Cardiac muscle cell (in vitro differentiated cells and primary cell): ENCODE measurements at regions not wholly inside any gene's neighbourhood (a gene's known extent, or its start where the extent isn't known, plus 50 kb on each side); places are given as distances from the start of the nearest gene placed in this dataset.

Experiments used
- DNase-seq, 2 donors: peaks; one replicate each; pipeline versions ENCODE4 v3.0.0 to v3.0.0-alpha.2; 2010 to 2017; ENCODE audit warnings: low read depth in 1 of 2, low spot score in 1 of 2
- H3K27ac ChIP-seq: fragments of 200-600 bp; sonication (generic); 2 replicates; pipeline ENCODE4 v1.5.1; 2016
- H3K27me3 ChIP-seq: fragments of 200-600 bp; sonication (generic); 2 replicates; pipeline ENCODE4 v1.6.0; 2016; ENCODE audit warnings: control low read depth
- H3K36me3 ChIP-seq: fragments of 200-600 bp; sonication (generic); 2 replicates; pipeline ENCODE4 v1.5.1; 2016; ENCODE audit warnings: control low read depth
- H3K4me1 ChIP-seq: fragments of 200-600 bp; sonication (generic); 2 replicates; pipeline ENCODE4 v1.8.1; 2017; ENCODE audit warnings: low read depth, mild to moderate bottlenecking, mixed run types
- H3K4me3 ChIP-seq: fragments of 200-600 bp; sonication (generic); 2 replicates; pipeline ENCODE4 v1.5.1; 2016; ENCODE audit warnings: mild to moderate bottlenecking
- H3K9me3 ChIP-seq: fragments of 200-600 bp; sonication (generic); 2 replicates; pipeline ENCODE4 v1.5.1; 2017; ENCODE audit warnings: low read depth, mild to moderate bottlenecking, control low read depth
- CTCF ChIP-seq: IDR thresholded peaks from 2 replicates; pipeline ENCODE4 v1.5.1; 2012; ENCODE audit warnings: low read depth, mild to moderate bottlenecking, low read length

DNA sequence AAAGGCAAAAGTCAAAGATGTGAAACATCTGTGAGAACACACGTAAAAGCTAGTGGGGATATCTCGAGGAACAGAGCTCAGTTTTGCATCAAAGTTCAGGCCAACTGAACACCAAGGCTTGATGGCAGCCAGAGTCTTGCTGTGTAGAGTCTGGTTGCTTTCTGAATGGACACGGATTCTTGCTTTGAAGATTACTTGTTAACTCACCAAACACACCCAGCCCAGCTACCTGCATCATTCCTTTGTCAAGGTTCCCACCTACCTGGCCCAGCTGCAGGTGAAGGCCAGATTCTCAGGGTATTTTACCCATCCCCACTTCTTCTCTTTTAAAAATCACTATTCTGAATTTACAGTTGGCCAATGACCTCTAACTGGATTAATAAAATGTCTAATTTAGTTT, 174.4 kb upstream of the PHYHIPL start:
- H3K4me3 ChIP-seq: no peak overlapping the region
- H3K27ac ChIP-seq: no peak overlapping the region
- no peaks in the 10 kb centered on the region for H3K36me3 ChIP-seq
- no peak for TF ChIP-seq CTCF
- H3K27me3 ChIP-seq: no peaks in the 10 kb centered on the region
- no peaks in the 10 kb centered on the region for H3K9me3 ChIP-seq
- DNase-seq: no peak
- no peaks in the 10 kb centered on the region for H3K4me1 ChIP-seq

GRCh38 chr10:59003203-59003602, 173.2 kb upstream of the PHYHIPL start:
- Histone ChIP-seq H3K9me3 (no peaks in the 10 kb centered on the region), H3K4me1 (no peaks in the 10 kb centered on the region), H3K27ac (no peak overlapping the region), H3K4me3 (no peak overlapping the region), H3K36me3 (no peaks in the 10 kb centered on the region), H3K27me3 (no peaks in the 10 kb centered on the region)
- no peak for DNase-seq
- no peak for TF ChIP-seq CTCF

GRCh38 chr10:59004392-59004791, 172.1 kb upstream of the PHYHIPL start:
- no peak for TF ChIP-seq CTCF
- Histone ChIP-seq H3K9me3 (no peaks in the 10 kb centered on the region), H3K4me1 (no peaks in the 10 kb centered on the region), H3K4me3 (no peak overlapping the region), H3K27ac (no peak overlapping the region), H3K36me3 (no peaks in the 10 kb centered on the region), H3K27me3 (no peaks in the 10 kb centered on the region)
- no peak for DNase-seq

DNA sequence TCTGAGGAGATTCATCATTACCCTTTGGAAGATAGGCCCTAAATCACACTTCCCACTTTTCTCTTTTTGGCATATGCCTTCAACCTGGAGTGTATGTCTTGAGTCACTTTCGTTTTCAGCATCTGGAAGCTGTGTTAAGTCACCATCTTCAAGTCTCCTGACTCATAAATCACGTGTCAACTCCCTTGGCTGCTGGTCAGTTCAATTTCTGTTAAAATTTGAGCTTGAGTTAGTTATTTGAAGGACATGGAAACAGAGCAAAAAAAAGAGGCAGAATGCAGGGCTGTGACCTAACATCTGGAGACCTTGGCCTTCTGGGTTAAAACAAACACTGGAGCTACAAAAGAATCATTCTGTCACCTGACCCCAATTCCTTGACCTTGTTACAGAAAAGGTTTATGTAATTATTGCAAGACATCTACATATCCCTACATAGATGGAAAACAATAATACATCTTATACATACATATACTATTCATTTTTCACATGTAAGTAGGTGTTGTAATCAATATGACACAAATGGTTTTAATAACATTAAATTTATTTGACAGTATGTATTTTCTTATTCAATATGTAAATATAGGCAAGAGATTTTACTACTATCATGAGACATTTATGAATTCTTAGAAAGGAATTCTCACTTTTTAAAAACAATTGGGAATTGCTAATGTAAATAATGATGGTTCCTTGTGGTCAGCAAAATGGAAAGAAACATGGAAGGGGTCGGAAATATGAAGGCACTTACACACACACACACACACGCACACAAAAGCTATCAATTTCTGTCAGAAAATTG, 169.7 kb upstream of the PHYHIPL start:
- Histone ChIP-seq H3K4me3 (no peak overlapping the region), H3K4me1 (no peaks in the 10 kb centered on the region), H3K36me3 (no peaks in the 10 kb centered on the region), H3K27ac (no peak overlapping the region), H3K27me3 (no peaks in the 10 kb centered on the region), H3K9me3 (no peaks in the 10 kb centered on the region)
- DNase-seq: peak in 1 of 2 donors; percentile 81
- TF ChIP-seq CTCF: no peak

GRCh38 chr10:59007307-59008025, 169.0 kb upstream of the PHYHIPL start:
- Histone ChIP-seq H3K36me3 (no peaks in the 10 kb centered on the region), H3K27ac (no peak overlapping the region), H3K9me3 (no peaks in the 10 kb centered on the region), H3K4me1 (no peaks in the 10 kb centered on the region), H3K27me3 (no peaks in the 10 kb centered on the region), H3K4me3 (no peak overlapping the region)
- DNase-seq: no peak
- no peak for TF ChIP-seq CTCF
